ENCODE measurements at regions not wholly inside any gene's neighbourhood (a gene's known extent, or its start where the extent isn't known, plus 50 kb on each side); places are given as distances from the start of the nearest gene placed in this dataset.

DNA sequence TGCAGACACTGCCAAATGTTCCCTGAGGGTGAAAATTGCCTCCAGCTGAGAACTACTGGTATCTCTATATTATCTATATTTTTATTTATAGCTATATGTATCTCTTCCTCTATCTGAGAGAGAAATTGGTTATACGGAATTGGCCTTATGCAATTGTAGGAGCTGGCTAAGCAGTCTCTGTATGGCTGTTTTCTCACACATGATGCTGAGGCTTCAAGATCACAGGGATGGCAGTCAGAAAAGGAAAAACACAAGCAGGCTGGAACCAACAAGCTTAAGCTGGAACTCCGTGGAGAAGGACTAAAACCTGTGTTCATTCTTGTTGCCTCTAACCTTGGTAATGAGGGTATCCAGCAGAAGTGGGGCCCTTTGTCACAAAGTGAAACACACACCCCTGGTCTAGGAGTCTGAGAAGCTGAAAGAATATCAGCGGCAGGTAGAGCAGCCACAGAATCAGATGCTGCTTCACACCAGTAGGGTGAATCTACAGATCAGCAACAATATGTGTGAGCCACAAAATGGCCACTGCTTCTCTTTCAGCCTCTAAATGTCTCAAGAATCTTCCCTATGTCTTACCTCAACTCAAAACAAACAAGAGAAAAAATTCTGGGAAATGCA lies 166.5 kb upstream of the PPP1R2C start:
- Histone ChIP-seq H3K27ac (ENCODE audit: low read length) (no peak overlapping the region), H3K4me1 (ENCODE audit: control insufficient read depth, insufficient read depth, low read length) (peaks cover 9% of the 10 kb centered on the region), H3K4me3 (ENCODE audit: low read length) (no peak overlapping the region), H3K27me3 (ENCODE audit: control insufficient read depth, insufficient read depth, low read length) (no peaks in the 10 kb centered on the region), H3K9me3 (ENCODE audit: control insufficient read depth, low read depth, low read length) (no peaks in the 10 kb centered on the region), H3K36me3 (ENCODE audit: control insufficient read depth, insufficient read depth, low read length) (no peaks in the 10 kb centered on the region)
- DNase-seq, result no peak
- no CpG with 5 or more reads among the region's 3 CpGs for WGBS (ENCODE audit: insufficient coverage, low lambda C conversion rate)

DNA sequence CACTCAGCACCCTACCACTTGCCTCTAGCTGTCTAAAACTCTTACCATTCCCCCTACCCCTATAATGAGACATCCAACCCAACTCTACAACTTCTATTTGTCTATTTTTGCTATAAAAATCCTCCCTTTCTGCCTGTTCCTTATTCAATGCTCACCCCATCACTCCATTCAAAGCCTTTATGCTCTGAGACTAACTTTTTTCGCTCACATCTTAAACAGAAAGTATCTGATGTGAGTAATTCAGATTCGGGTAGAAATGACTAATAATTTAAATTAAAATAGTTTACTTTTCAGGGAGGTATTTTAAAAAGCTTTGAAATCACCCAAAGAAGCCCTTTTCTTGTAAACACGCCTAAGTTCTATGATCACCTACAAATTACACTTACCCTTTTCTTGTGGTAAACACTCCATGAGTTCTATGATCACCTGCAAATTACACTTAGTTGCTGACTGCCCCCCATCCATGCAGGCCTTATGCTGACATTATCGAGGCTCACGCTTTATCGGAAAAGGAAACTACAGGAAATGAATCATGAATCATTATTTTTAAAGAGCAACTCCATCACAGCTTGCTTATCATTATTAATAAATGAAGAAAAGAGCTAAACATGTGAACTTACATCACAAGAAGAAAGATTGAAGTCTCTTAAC lies 168.7 kb upstream of the PPP1R2C start:
- Histone ChIP-seq H3K27me3 (ENCODE audit: control insufficient read depth, insufficient read depth, low read length) (no peaks in the 10 kb centered on the region), H3K4me3 (ENCODE audit: low read length) (no peak overlapping the region), H3K9me3 (ENCODE audit: control insufficient read depth, low read depth, low read length) (no peaks in the 10 kb centered on the region), H3K27ac (ENCODE audit: low read length) (no peak overlapping the region), H3K36me3 (ENCODE audit: control insufficient read depth, insufficient read depth, low read length) (no peaks in the 10 kb centered on the region), H3K4me1 (ENCODE audit: control insufficient read depth, insufficient read depth, low read length) (peaks cover 9% of the 10 kb centered on the region)
- no peak for DNase-seq
- WGBS (ENCODE audit: insufficient coverage, low lambda C conversion rate), result no CpG with 5 or more reads among the region's 6 CpGs

DNA sequence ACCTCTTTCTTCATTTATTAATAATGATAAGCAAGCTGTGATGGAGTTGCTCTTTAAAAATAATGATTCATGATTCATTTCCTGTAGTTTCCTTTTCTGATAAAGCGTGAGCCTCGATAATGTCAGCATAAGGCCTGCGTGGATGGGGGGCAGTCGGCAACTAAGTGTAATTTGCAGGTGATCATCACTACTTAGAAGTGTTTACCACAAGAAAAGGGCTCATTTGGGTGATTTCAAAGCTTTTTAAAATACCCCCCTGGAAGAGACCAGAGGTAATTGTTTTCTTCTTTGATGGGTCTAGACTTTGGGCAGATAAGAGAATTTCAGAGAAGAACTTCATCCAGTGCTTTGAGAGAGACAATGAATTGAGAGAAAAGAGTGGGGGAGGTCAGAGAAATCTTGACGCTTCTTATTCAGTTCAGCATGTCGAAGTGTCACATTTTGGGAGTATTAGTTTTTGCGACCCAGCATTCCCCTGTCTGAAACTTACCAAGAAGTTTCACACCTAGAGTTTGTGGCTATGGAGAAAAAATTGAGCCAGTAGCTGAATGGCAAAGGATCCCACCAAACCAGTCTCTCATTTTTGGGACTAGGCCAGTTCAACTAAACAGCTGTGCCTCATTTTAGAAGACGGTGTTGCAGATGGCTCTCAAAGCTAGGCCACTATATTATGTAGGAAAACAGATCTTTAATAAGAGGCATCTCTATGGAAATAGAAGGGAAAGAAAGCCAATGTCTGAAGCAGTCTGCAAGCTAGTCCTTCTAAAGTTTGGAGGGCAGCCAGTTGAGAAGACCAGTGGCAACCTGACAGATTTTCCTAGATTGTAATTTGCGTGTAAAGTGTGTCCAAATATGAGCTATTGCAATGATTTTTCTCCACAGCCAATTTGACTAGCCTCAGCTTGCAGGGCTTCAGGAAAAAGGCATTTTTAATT lies 171.0 kb upstream of the PPP1R2C start:
- no peaks in the 10 kb centered on the region for H3K9me3 ChIP-seq (ENCODE audit: control insufficient read depth, low read depth, low read length)

DNA sequence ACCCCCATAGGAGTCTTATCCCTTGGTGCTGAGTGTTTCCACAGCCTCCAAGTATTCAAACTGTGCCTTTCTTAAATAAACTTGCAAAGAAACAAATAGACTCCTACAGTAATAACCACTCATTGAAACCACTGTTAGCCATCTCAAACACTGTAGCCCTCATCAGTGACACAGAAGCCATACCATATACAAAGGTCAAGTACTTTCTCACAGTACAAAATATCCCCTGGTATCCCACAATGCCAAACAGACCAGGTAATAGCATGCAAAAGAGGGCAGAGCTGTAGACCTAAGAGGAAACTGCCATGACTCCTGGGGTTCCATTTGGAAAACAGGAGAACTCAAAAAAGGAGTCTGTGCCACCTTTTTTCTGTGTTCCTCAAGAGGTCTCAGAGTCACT lies 173.8 kb upstream of the PPP1R2C start:
- no peaks in the 10 kb centered on the region for H3K36me3 ChIP-seq (ENCODE audit: control insufficient read depth, insufficient read depth, low read length)
- H3K9me3 ChIP-seq (ENCODE audit: control insufficient read depth, low read depth, low read length), result no peaks in the 10 kb centered on the region
- H3K27ac ChIP-seq (ENCODE audit: low read length), result no peak overlapping the region
- DNase-seq, result no peak
- H3K4me1 ChIP-seq (ENCODE audit: control insufficient read depth, insufficient read depth, low read length), result no peaks in the 10 kb centered on the region
- no peaks in the 10 kb centered on the region for H3K27me3 ChIP-seq (ENCODE audit: control insufficient read depth, insufficient read depth, low read length)
- no peak overlapping the region for H3K4me3 ChIP-seq (ENCODE audit: low read length)

More for the DNA sequence above, 171.0 kb upstream of the PPP1R2C start:
- no peaks in the 10 kb centered on the region for H3K27me3 ChIP-seq (ENCODE audit: control insufficient read depth, insufficient read depth, low read length)
- no CpG with 5 or more reads among the region's 9 CpGs for WGBS (ENCODE audit: insufficient coverage, low lambda C conversion rate)
- no peaks in the 10 kb centered on the region for H3K4me1 ChIP-seq (ENCODE audit: control insufficient read depth, insufficient read depth, low read length)
- no peaks in the 10 kb centered on the region for H3K36me3 ChIP-seq (ENCODE audit: control insufficient read depth, insufficient read depth, low read length)
- H3K4me3 ChIP-seq (ENCODE audit: low read length), result no peak overlapping the region
- no peak overlapping the region for H3K27ac ChIP-seq (ENCODE audit: low read length)
- no peak for DNase-seq

DNA sequence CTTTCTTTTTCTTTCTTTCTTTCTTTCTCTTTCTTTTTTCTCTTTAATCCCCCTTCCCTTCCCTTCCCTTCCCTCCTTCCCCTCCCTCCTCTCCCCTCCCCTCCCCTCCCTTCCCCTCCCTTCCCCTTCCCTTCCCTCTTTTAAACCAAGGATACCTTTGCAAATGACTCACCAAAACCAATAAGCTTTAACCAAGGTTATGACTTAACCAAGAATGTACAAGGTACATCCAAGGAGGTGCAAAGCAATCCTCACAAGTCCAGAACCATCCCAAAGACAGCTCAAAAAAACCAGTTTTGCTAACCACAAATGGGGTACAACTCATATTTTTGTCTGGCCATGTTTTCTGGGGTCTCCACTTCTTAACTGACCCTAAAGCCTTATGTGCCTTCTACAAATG lies 174.7 kb upstream of the PPP1R2C start:
- Histone ChIP-seq H3K9me3 (ENCODE audit: control insufficient read depth, low read depth, low read length) (no peaks in the 10 kb centered on the region), H3K36me3 (ENCODE audit: control insufficient read depth, insufficient read depth, low read length) (no peaks in the 10 kb centered on the region), H3K27me3 (ENCODE audit: control insufficient read depth, insufficient read depth, low read length) (no peaks in the 10 kb centered on the region), H3K4me1 (ENCODE audit: control insufficient read depth, insufficient read depth, low read length) (no peaks in the 10 kb centered on the region), H3K27ac (ENCODE audit: low read length) (no peak overlapping the region), H3K4me3 (ENCODE audit: low read length) (no peak overlapping the region)
- no peak for DNase-seq

DNA sequence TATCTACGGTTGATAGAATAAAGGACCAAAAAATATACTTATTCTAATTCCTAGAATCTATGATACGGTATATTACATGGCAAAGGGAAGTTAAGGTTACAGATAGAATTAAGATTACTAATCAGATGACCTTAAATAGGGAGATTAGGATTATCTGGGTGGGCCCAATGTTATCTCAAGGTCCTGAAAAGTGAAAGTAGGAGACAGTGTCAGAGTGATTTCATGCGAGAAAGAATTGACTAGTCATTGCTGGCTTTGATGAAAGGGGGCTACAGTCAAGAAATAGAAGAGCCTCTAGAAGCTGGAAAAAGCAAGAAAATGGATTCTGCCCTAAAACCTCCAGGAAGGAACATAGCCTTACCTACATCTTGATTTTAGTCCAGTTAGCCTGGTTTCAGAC lies 176.9 kb upstream of the PPP1R2C start:
- WGBS (ENCODE audit: insufficient coverage, low lambda C conversion rate), result no CpG with 5 or more reads among the region's 3 CpGs
- DNase-seq, result no peak
- H3K36me3 ChIP-seq (ENCODE audit: control insufficient read depth, insufficient read depth, low read length), result no peaks in the 10 kb centered on the region
- H3K27me3 ChIP-seq (ENCODE audit: control insufficient read depth, insufficient read depth, low read length), result no peaks in the 10 kb centered on the region
- no peaks in the 10 kb centered on the region for H3K4me1 ChIP-seq (ENCODE audit: control insufficient read depth, insufficient read depth, low read length)
- no peak overlapping the region for H3K4me3 ChIP-seq (ENCODE audit: low read length)
- H3K27ac ChIP-seq (ENCODE audit: low read length), result no peak overlapping the region
- no peaks in the 10 kb centered on the region for H3K9me3 ChIP-seq (ENCODE audit: control insufficient read depth, low read depth, low read length)

DNA sequence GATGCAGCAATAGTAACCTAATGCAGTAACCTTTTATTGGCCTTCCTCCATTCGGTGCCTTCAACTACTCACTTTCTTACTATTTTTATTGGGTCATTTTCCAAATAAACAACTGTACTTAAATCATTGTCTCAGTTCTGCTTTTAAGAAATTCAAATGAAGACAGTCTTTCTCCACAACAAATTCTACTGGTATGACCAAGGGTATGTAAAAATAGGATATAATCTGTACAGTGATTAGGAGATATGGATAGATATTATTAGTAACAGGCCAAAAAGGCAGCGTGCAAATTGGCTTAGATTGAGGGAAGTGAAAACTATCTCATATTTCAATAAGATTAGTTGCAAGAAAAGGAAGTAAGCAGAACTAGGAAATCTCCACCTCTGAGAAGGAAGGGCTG lies 177.4 kb upstream of the PPP1R2C start:
- WGBS (ENCODE audit: insufficient coverage, low lambda C conversion rate), result no CpG with 5 or more reads among the region's 2 CpGs
- Histone ChIP-seq H3K4me3 (ENCODE audit: low read length) (no peak overlapping the region), H3K9me3 (ENCODE audit: control insufficient read depth, low read depth, low read length) (no peaks in the 10 kb centered on the region), H3K4me1 (ENCODE audit: control insufficient read depth, insufficient read depth, low read length) (no peaks in the 10 kb centered on the region), H3K27ac (ENCODE audit: low read length) (no peak overlapping the region), H3K27me3 (ENCODE audit: control insufficient read depth, insufficient read depth, low read length) (no peaks in the 10 kb centered on the region), H3K36me3 (ENCODE audit: control insufficient read depth, insufficient read depth, low read length) (no peaks in the 10 kb centered on the region)
- DNase-seq, result no peak

DNA sequence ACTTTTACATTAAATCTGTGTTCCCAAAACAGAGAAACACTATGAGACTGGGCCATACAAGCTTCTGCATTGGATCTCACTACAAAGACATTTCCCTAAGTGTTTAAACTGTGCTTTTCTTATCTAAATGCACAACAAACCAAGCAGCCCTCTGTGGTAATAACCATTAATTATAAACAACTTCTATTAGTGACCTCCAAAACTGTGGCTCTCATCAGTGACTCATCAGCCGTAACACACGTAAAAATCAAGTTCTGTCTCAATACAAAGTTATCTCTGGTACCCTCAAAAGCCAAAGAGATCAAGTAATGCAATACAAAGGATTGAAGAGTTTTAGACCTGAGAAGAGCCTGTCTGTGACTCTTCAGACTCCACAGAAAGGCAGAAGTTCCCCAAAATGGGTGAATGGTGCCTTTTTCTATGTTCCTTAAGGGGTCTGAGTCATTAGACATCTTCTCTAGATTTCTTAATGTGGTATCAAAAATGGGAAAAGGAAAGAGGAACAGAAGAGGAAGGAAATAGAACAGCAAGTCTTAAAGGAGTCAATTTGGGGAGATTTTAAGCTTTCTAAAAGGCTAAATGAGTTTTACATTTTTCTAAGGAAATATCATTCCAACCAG lies 189.8 kb upstream of the PPP1R2C start:
- Histone ChIP-seq H3K27ac (ENCODE audit: low read length) (no peak overlapping the region), H3K36me3 (ENCODE audit: control insufficient read depth, insufficient read depth, low read length) (no peaks in the 10 kb centered on the region), H3K9me3 (ENCODE audit: control insufficient read depth, low read depth, low read length) (no peaks in the 10 kb centered on the region), H3K27me3 (ENCODE audit: control insufficient read depth, insufficient read depth, low read length) (no peaks in the 10 kb centered on the region), H3K4me3 (ENCODE audit: low read length) (no peak overlapping the region), H3K4me1 (ENCODE audit: control insufficient read depth, insufficient read depth, low read length) (no peaks in the 10 kb centered on the region)
- no CpG with 5 or more reads among the region's 2 CpGs for WGBS (ENCODE audit: insufficient coverage, low lambda C conversion rate)
- DNase-seq, result no peak

DNA sequence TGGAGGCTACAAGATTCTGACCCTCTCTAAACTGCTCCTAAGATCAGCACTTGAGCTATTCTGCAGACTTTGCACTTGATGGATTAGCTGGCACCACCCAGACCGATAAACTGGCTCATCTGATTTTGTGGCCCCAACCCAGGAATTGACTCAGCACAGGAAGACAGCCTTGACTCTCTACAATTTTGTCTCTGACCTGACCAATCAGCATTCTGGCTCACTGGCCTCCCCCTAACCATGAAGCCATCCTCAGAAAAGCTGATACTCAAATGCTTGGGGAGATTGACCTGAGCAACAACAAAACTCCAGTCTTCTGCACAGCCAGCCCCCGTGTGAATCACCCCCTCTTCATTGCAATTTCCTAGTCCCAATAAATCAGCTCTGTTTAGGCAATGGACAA lies 195.4 kb upstream of the PPP1R2C start:
- no peak overlapping the region for H3K4me3 ChIP-seq (ENCODE audit: low read length)
- no CpG with 5 or more reads among the region's 2 CpGs for WGBS (ENCODE audit: insufficient coverage, low lambda C conversion rate)
- DNase-seq, result peak in 1 of 2 donors; percentile 25
- peaks cover 14% of the 10 kb centered on the region for H3K4me1 ChIP-seq (ENCODE audit: control insufficient read depth, insufficient read depth, low read length)
- H3K27ac ChIP-seq (ENCODE audit: low read length), result no peak overlapping the region
- H3K9me3 ChIP-seq (ENCODE audit: control insufficient read depth, low read depth, low read length), result no peaks in the 10 kb centered on the region
- no peaks in the 10 kb centered on the region for H3K27me3 ChIP-seq (ENCODE audit: control insufficient read depth, insufficient read depth, low read length)
- no peaks in the 10 kb centered on the region for H3K36me3 ChIP-seq (ENCODE audit: control insufficient read depth, insufficient read depth, low read length)

DNA sequence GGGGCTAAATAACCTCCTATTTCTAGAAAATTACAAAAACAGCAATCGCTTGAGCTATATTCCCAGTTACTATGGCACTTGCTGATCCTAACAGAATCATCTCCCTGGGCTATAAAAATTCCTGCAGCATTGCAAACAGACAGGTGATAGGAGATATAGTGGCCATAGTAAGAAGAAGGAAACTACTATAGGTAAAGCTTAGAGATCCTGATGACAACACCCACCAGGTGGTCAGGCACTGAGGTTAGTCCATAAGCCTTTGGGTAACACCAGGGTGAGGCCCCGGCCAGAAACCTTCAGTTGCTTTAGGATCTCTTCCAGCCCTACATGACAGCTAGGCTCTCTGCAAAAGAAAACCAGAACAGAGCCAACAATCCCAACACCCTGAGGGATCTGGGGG lies 197.9 kb upstream of the PPP1R2C start:
- H3K27ac ChIP-seq (ENCODE audit: low read length), result peak overlapping the region; percentile 84

More for the DNA sequence above, 197.9 kb upstream of the PPP1R2C start:
- DNase-seq, result peak in 1 of 2 donors; percentile 62
- H3K4me3 ChIP-seq (ENCODE audit: low read length), result no peak overlapping the region
- no peaks in the 10 kb centered on the region for H3K27me3 ChIP-seq (ENCODE audit: control insufficient read depth, insufficient read depth, low read length)
- H3K4me1 ChIP-seq (ENCODE audit: control insufficient read depth, insufficient read depth, low read length), result peaks cover 14% of the 10 kb centered on the region
- WGBS (ENCODE audit: insufficient coverage, low lambda C conversion rate), result no CpG with 5 or more reads among the region's 2 CpGs
- no peaks in the 10 kb centered on the region for H3K9me3 ChIP-seq (ENCODE audit: control insufficient read depth, low read depth, low read length)
- no peaks in the 10 kb centered on the region for H3K36me3 ChIP-seq (ENCODE audit: control insufficient read depth, insufficient read depth, low read length)
